Hepatocyte (in vitro differentiated cells): ENCODE measurements at regions not wholly inside any gene's neighbourhood (a gene's known extent, or its start where the extent isn't known, plus 50 kb on each side); places are given as distances from the start of the nearest gene placed in this dataset.

Experiments
- DNase-seq: peaks from one replicate; pipeline ENCODE4 v3.0.0-alpha.2; 2016; ENCODE audit warnings: low spot score
- H2AFZ ChIP-seq: fragments of 200-600 bp; sonication (generic); 2 replicates; pipeline ENCODE4 v1.6.0; 2016; ENCODE audit warnings: antibody characterized with exemption, mild to moderate bottlenecking
- H3K27ac ChIP-seq: fragments of 200-600 bp; sonication (generic); 2 replicates; pipeline ENCODE4 v1.5.1; 2016; ENCODE audit warnings: mild to moderate bottlenecking
- H3K27me3 ChIP-seq: fragments of 200-600 bp; sonication (generic); 2 replicates; pipeline ENCODE4 v1.6.1; 2016
- H3K36me3 ChIP-seq: fragments of 200-600 bp; sonication (generic); replicated peaks from 2 replicates; pipeline ENCODE4 v1.5.1; 2016; ENCODE audit warnings: low read depth; ENCODE audit not compliant: insufficient read depth
- H3K4me1 ChIP-seq: fragments of 200-600 bp; sonication (generic); 2 replicates; pipeline ENCODE4 v1.5.1; 2016; ENCODE audit warnings: mild to moderate bottlenecking, moderate library complexity; ENCODE audit not compliant: insufficient read depth
- H3K4me2 ChIP-seq: fragments of 200-600 bp; sonication (generic); 2 replicates; pipeline ENCODE4 v1.6.0; 2016
- H3K4me3 ChIP-seq: fragments of 200-600 bp; sonication (generic); 2 replicates; pipeline ENCODE4 v1.5.1; 2016; ENCODE audit warnings: mild to moderate bottlenecking
- H3K79me2 ChIP-seq: fragments of 200-600 bp; sonication (generic); 2 replicates; pipeline ENCODE4 v1.6.0; 2017; ENCODE audit warnings: mild to moderate bottlenecking
- H3K9me2 ChIP-seq: fragments of 200-600 bp; sonication (generic); replicated peaks from 2 replicates; pipeline ENCODE4 v1.6.0; 2017; ENCODE audit warnings: mild to moderate bottlenecking; ENCODE audit not compliant: insufficient read depth
- H3K9me3 ChIP-seq: fragments of 200-600 bp; sonication (generic); 2 replicates; pipeline ENCODE4 v1.5.1; 2016; ENCODE audit warnings: low read depth, mild to moderate bottlenecking
- H4K20me1 ChIP-seq: fragments of 200-600 bp; sonication (generic); 2 replicates; pipeline ENCODE4 v1.6.0; 2016; ENCODE audit warnings: mild to moderate bottlenecking; ENCODE audit not compliant: insufficient read depth, poor library complexity, severe bottlenecking
- CTCF ChIP-seq: fragments of 200-600 bp; sonication (generic); IDR thresholded peaks from 2 replicates; pipeline ENCODE4 v1.5.1; 2016; ENCODE audit warnings: antibody characterized with exemption, mild to moderate bottlenecking; ENCODE audit not compliant: poor library complexity
- EZH2 ChIP-seq: fragments of 200-600 bp; sonication (generic); IDR thresholded peaks from 2 replicates; pipeline ENCODE4 v1.6.1; 2016; ENCODE audit warnings: antibody characterized with exemption, mild to moderate bottlenecking, borderline replicate concordance
- EZH2phosphoT487 ChIP-seq: fragments of 200-600 bp; sonication (generic); IDR thresholded peaks from one replicate; pipeline ENCODE4 v1.6.1; 2018; ENCODE audit warnings: antibody characterized with exemption, mild to moderate bottlenecking, low read depth, moderate library complexity; ENCODE audit not compliant: unreplicated experiment, severe bottlenecking
- WGBS: methylation state at CpG from one replicate; pipeline ENCODE4 v1.1.6; 2016; ENCODE audit warnings: low lambda C conversion rate; ENCODE audit errors: missing lambda C conversion rate; 5-methylcytosine and 5-hydroxymethylcytosine counted together

DNA sequence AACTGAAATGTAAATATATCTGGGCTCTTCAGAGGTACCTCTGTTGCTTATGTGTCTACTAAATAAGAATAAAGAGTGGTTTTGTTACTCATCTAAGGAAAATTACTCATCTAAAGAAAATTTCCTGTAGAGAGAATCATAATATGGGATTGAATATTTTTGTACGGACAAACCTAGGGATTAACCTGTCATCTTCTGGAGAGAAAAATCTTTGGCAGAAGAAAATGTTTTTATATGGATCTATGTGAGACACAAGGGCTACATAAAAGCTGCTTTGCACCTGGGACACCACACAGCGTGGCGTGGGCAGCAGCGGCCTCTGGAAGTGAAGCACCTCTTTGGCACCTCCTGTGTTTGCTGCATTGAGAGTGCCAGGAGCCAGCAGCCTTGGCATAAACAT is 242.9 kb upstream of the DACH1 start:
- H3K9me2 ChIP-seq, result no peaks in the 10 kb centered on the region
- H3K4me2 ChIP-seq, result no peak overlapping the region
- no peaks in the 10 kb centered on the region for H3K79me2 ChIP-seq
- no peaks in the 10 kb centered on the region for H3K4me1 ChIP-seq
- H3K27me3 ChIP-seq, result no peaks in the 10 kb centered on the region
- no peaks in the 10 kb centered on the region for H3K9me3 ChIP-seq
- no peak overlapping the region for H2AFZ ChIP-seq
- H3K27ac ChIP-seq, result no peak overlapping the region
- no peak overlapping the region for H3K4me3 ChIP-seq
- no peaks in the 10 kb centered on the region for H3K36me3 ChIP-seq
- no peak for DNase-seq
- no peaks in the 10 kb centered on the region for H4K20me1 ChIP-seq
- TF ChIP-seq EZH2 (no peak), EZH2phosphoT487 (no peak), CTCF (no peak)
- 93% methylated on average over 4 of the region's 4 CpGs for WGBS

DNA sequence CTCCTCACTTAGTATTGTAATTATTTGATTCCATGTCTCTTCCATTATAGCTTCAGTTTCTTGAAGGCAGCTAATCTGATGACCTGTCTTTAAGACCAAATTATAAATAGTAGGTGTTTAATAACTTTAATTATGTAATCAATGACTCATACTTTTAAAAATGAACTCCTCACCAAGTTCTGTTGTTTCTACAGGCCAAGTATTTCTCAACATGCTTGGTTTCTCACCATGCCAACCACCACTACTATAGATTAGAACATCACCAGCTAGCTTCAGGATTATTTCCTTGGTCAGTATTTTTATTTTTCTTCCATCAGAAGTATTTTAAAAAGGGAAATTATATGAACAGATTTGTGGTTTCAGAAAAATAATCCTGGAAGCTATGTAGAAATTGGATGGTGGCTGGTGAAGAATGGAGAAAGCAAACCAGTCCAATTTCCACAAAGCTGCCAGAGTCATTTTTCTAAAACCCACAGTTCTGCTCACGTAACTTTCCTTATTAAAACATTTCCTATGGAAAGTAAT is 237.7 kb upstream of the DACH1 start:
- no peaks in the 10 kb centered on the region for H4K20me1 ChIP-seq
- H3K79me2 ChIP-seq, result no peaks in the 10 kb centered on the region
- no peak overlapping the region for H2AFZ ChIP-seq
- no peaks in the 10 kb centered on the region for H3K4me1 ChIP-seq
- WGBS, result 90% methylated on average over 1 of the region's 1 CpG
- H3K9me2 ChIP-seq, result no peaks in the 10 kb centered on the region
- H3K36me3 ChIP-seq, result no peaks in the 10 kb centered on the region
- H3K4me2 ChIP-seq, result no peak overlapping the region
- no peak overlapping the region for H3K27ac ChIP-seq
- TF ChIP-seq EZH2phosphoT487, result no peak
- TF ChIP-seq CTCF, result no peak
- no peak for TF ChIP-seq EZH2
- no peaks in the 10 kb centered on the region for H3K27me3 ChIP-seq
- no peaks in the 10 kb centered on the region for H3K9me3 ChIP-seq
- H3K4me3 ChIP-seq, result no peak overlapping the region
- no peak for DNase-seq

- Histone ChIP-seq H3K4me1 (no peaks in the 10 kb centered on the region), H3K4me2 (no peak overlapping the region), H3K27ac (no peak overlapping the region), H3K4me3 (no peak overlapping the region), H3K27me3 (no peaks in the 10 kb centered on the region), H3K9me3 (no peaks in the 10 kb centered on the region), H3K9me2 (no peaks in the 10 kb centered on the region), H3K36me3 (no peaks in the 10 kb centered on the region), H2AFZ (no peak overlapping the region), H4K20me1 (no peaks in the 10 kb centered on the region), H3K79me2 (no peaks in the 10 kb centered on the region)
- no peak for DNase-seq
- WGBS, result 50% methylated on average over 3 of the region's 3 CpGs
- no peak for TF ChIP-seq EZH2
These were observed 234.9 kb upstream of the DACH1 start for GRCh38 chr13:72101768-72102400.

DNA sequence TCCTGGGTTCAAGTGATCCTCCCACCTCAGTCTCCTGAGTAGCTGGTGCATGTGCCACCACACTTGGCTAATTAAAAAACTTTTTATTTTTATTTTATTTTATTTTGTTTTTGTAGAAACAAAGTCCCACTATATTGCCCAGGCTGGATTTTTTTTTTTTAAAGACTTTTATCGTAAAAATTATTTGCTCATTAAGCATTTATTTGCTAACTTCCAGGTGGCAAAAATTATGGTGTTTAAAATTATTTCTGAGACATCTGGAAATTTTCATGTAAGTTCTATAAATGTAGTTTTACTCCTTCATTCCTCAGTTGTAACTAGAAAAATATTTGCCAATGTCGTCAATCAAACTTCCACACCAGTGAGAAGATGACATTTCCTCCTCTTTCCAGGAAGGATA is 233.3 kb upstream of the DACH1 start:
- Histone ChIP-seq H2AFZ (no peak overlapping the region), H3K4me1 (no peaks in the 10 kb centered on the region), H3K27ac (no peak overlapping the region), H3K4me2 (no peak overlapping the region), H4K20me1 (no peaks in the 10 kb centered on the region), H3K36me3 (no peaks in the 10 kb centered on the region), H3K9me3 (no peaks in the 10 kb centered on the region), H3K79me2 (no peaks in the 10 kb centered on the region), H3K27me3 (no peaks in the 10 kb centered on the region), H3K9me2 (no peaks in the 10 kb centered on the region), H3K4me3 (no peak overlapping the region)
- DNase-seq, result no peak
- 47% methylated on average over 2 of the region's 2 CpGs for WGBS
- no peak for TF ChIP-seq EZH2
- TF ChIP-seq EZH2phosphoT487, result no peak
- TF ChIP-seq CTCF, result no peak
